Endothelial cell of umbilical vein (primary cell): ENCODE measurements at regions not wholly inside any gene's neighbourhood (a gene's known extent, or its start where the extent isn't known, plus 50 kb on each side); places are given as distances from the start of the nearest gene placed in this dataset.

Source experiments
- BruUV-seq: library from RNA; stranded (reverse); fragments of 400-500 nt; replicated peaks from 2 replicates; lab custom pipeline; 2021; lab: Mats Ljungman, UMichigan
- CTCF ChIA-PET: fragments of 300-600, 350-600 bp; sonication (Branson Sonifier 250); formaldehyde crosslinking; loops from one replicate; lab custom pipeline; 2021; ENCODE audit warnings: antibody characterized with exemption, inconsistent platforms; lab: Charles Lee
- POLR2A ChIA-PET: fragments of 300-600, 350-600 bp; sonication (Branson Sonifier 250); formaldehyde crosslinking; loops from one replicate; lab custom pipeline; 2021; ENCODE audit warnings: antibody characterized with exemption, inconsistent platforms; lab: Charles Lee
- DNase-seq: peaks from one replicate; pipeline ENCODE4 v3.0.0-alpha.2; 2011; ENCODE audit warnings: low read depth, low spot score
- FAIRE-seq: peaks from 2 replicates; lab custom pipeline; 2011; peaks lifted over from hg19 to GRCh38; lab: Jason Lieb, UNC
- H2AFZ ChIP-seq: 2 replicates; pipeline ENCODE4 v1.6.0; 2012; ENCODE audit warnings: low read depth, low read length, control low read depth, inconsistent platforms
- H3K27ac ChIP-seq: 2 replicates; pipeline ENCODE4 v1.5.1; 2011; ENCODE audit warnings: low read depth, mild to moderate bottlenecking, control low read depth, low read length, moderate library complexity; ENCODE audit not compliant: insufficient read depth
- H3K27me3 ChIP-seq, 2 experiments: 2 replicates each; pipeline versions ENCODE4 v1.6.0 to v1.6.1; 2011; ENCODE audit warnings: low read length in 2 of 2, mixed read lengths in 1 of 2; ENCODE audit not compliant: control insufficient read depth in 2 of 2, insufficient read depth in 2 of 2
- H3K36me3 ChIP-seq, 2 experiments: 2 replicates in 1 of 2; 3 replicates in 1 of 2; pipeline ENCODE4 v1.5.1; 2011; ENCODE audit warnings: low read length in 2 of 2, mild to moderate bottlenecking in 1 of 2, moderate library complexity in 1 of 2; ENCODE audit not compliant: control insufficient read depth in 2 of 2, insufficient read depth in 2 of 2; ENCODE audit errors: extremely low read depth in 1 of 2
- H3K4me1 ChIP-seq: 3 replicates; pipeline ENCODE4 v1.5.1; 2011; ENCODE audit warnings: mild to moderate bottlenecking, low read length; ENCODE audit not compliant: control insufficient read depth, insufficient read depth; ENCODE audit errors: extremely low read depth
- H3K4me2 ChIP-seq: 2 replicates; pipeline ENCODE4 v1.6.1; 2011; ENCODE audit warnings: low read length, control low read depth, mixed read lengths; ENCODE audit not compliant: insufficient read depth
- H3K4me3 ChIP-seq, 3 experiments: fragments of 200-600 bp in 1 of 3; sonication (generic), shearing (Covaris generic) in 1 of 3; replicated peaks in 1 of 3; 2 replicates each; pipeline ENCODE4 v1.5.1; 2011 to 2016; ENCODE audit warnings: control low read depth in 3 of 3, low read length in 3 of 3, mild to moderate bottlenecking in 2 of 3, inconsistent platforms in 1 of 3, low read depth in 1 of 3, moderate library complexity in 1 of 3; ENCODE audit not compliant: insufficient read depth in 1 of 3
- H3K79me2 ChIP-seq: 2 replicates; pipeline ENCODE4 v1.6.0; 2012; ENCODE audit warnings: low read length, inconsistent platforms; ENCODE audit not compliant: control insufficient read depth, insufficient read depth
- H3K9ac ChIP-seq: replicated peaks from 2 replicates; pipeline ENCODE3; 2011; ENCODE audit warnings: low read length, control low read depth; ENCODE audit not compliant: insufficient read depth; ENCODE audit errors: extremely low read depth
- H3K9me1 ChIP-seq: replicated peaks from 3 replicates; pipeline ENCODE4 v1.6.0; 2011; ENCODE audit warnings: mild to moderate bottlenecking, low read length; ENCODE audit not compliant: control insufficient read depth, insufficient read depth; ENCODE audit errors: extremely low read depth
- H3K9me3 ChIP-seq: replicated peaks from 2 replicates; pipeline ENCODE4 v1.5.1; 2012; ENCODE audit warnings: low read length, inconsistent platforms; ENCODE audit not compliant: control insufficient read depth, insufficient read depth
- H4K20me1 ChIP-seq: replicated peaks from 2 replicates; pipeline ENCODE3; 2011; ENCODE audit warnings: mild to moderate bottlenecking, low read length; ENCODE audit not compliant: control insufficient read depth, insufficient read depth; ENCODE audit errors: extremely low read depth
- CTCF ChIP-seq, 2 donors: IDR thresholded peaks; 1 replicate in 1 of 2; 2 replicates in 1 of 2; pipeline ENCODE4 v1.5.1; 2011; ENCODE audit warnings: low read length in 2 of 2, mild to moderate bottlenecking in 2 of 2, moderate library complexity in 2 of 2, control low read depth in 1 of 2, inconsistent platforms in 1 of 2, low read depth in 1 of 2; ENCODE audit not compliant: insufficient read depth in 1 of 2; ENCODE audit errors: extremely low read depth in 1 of 2
- EZH2 ChIP-seq: IDR thresholded peaks from 2 replicates; pipeline ENCODE4 v1.6.1; 2012; ENCODE audit warnings: borderline replicate concordance, low read depth, mild to moderate bottlenecking, moderate library complexity, low read length, inconsistent platforms; ENCODE audit not compliant: severe bottlenecking
- FOS ChIP-seq: IDR thresholded peaks from 2 replicates; pipeline ENCODE4 v1.6.1; 2011; ENCODE audit warnings: mild to moderate bottlenecking, low read length, moderate library complexity, borderline replicate concordance; ENCODE audit not compliant: insufficient read depth
- GATA2 ChIP-seq: IDR thresholded peaks from 2 replicates; pipeline ENCODE4 v1.7.0; 2011; ENCODE audit warnings: low read depth, mild to moderate bottlenecking, moderate library complexity, mixed read lengths, low read length; ENCODE audit not compliant: insufficient read length, insufficient read depth
- JUN ChIP-seq: IDR thresholded peaks from 2 replicates; pipeline ENCODE4 v1.6.1; 2011; ENCODE audit warnings: borderline replicate concordance, low read depth; ENCODE audit not compliant: insufficient read length, insufficient read depth
- MAX ChIP-seq: IDR thresholded peaks from 2 replicates; pipeline ENCODE4 v1.6.1; 2011; ENCODE audit not compliant: insufficient read depth, insufficient read length
- MYC ChIP-seq: IDR thresholded peaks from one replicate; pipeline ENCODE4 v1.6.1; 2011; ENCODE audit warnings: mild to moderate bottlenecking, low read depth, low read length
- POLR2A ChIP-seq: IDR thresholded peaks from 2 replicates; pipeline ENCODE4 v1.6.1; 2012; ENCODE audit warnings: low read depth, mild to moderate bottlenecking, control low read depth, low read length
- POLR2AphosphoS5 ChIP-seq: IDR thresholded peaks from 2 replicates; pipeline ENCODE4 v1.6.1; 2012; ENCODE audit warnings: low read depth, mild to moderate bottlenecking, control low read depth, low read length, moderate library complexity; ENCODE audit not compliant: insufficient read depth
- dilution Hi-C: fragments of 300-500 bp; cut with MboI; formaldehyde crosslinking; loops from one replicate; pipeline ENCODE4 v1.15.0; 2019; ENCODE audit warnings: low sequenced_read_pairs; ENCODE audit not compliant: extremely low pct_ligation_motif_present
- intact Hi-C: fragments of 100-400 bp; cut with micrococcal nuclease; formaldehyde crosslinking; loops from one replicate; pipeline ENCODE4 v1.10.0; 2022

- CTCF ChIA-PET = no interaction called here
- Histone ChIP-seq H3K27me3 (no peaks in the 10 kb centered on the region), H4K20me1 (no peaks in the 10 kb centered on the region), H3K9ac (no peak overlapping the region), H3K9me3 (no peaks in the 10 kb centered on the region), H3K79me2 (no peaks in the 10 kb centered on the region), H3K4me3 (no peak overlapping the region), H3K4me1 (no peaks in the 10 kb centered on the region), H3K36me3 (no peaks in the 10 kb centered on the region), H3K4me2 (no peak overlapping the region), H2AFZ (no peak overlapping the region), H3K9me1 (no peaks in the 10 kb centered on the region), H3K27ac (no peak overlapping the region)
- TF ChIP-seq GATA2 (no peak), POLR2A (no peak), MAX (no peak), EZH2 (no peak), FOS (no peak), JUN (no peak), POLR2AphosphoS5 (no peak), CTCF (IDR thresholded peaks at IDR 0.05; ENCODE audit: extremely low read depth in 1 of 2, insufficient read depth in 1 of 2, low read depth in 1 of 2, low read length in 2 of 2) (no peak), MYC (no peak)
- DNase-seq (no peak), FAIRE-seq (no peak)
- dilution Hi-C loops (no loop called here), intact Hi-C loops (no loop called here)
- BruUV-seq = no TSS peak
- POLR2A ChIA-PET = no interaction called here
These were observed 257.8 kb upstream of the TUSC1 start for GRCh38 chr9:25936031-25936430.
